K562 (cell line): ENCODE measurements at regions not wholly inside any gene's neighbourhood (a gene's known extent, or its start where the extent isn't known, plus 50 kb on each side); places are given as distances from the start of the nearest gene placed in this dataset.

Source experiments
- ATAC-seq: fragments of 200-7000 bp; cut with Tn5 transposase; 3 replicates; pipeline ENCODE4 v1.9.1; 2020; ENCODE audit warnings: moderate library complexity
- BruUV-seq: library from RNA; stranded (reverse); fragments of 400-500 nt; replicated peaks from 2 replicates; lab custom pipeline; 2021; lab: Mats Ljungman, UMichigan
- CTCF ChIA-PET: fragments of 300-600 bp; formaldehyde crosslinking; extraction: SDS; loops from one replicate; lab custom pipeline; 2021; ENCODE audit warnings: low intra/inter-chr PET ratio; lab: Yijun Ruan, JAX
- POLR2A ChIA-PET: fragments of 300-600, 350-650 bp; sonication (Branson Sonifier 250); formaldehyde crosslinking; extraction: SDS; loops from one replicate; lab custom pipeline; 2021; ENCODE audit warnings: antibody characterized with exemption, inconsistent platforms; lab: Yijun Ruan, JAX
- DNase-seq, 4 experiments: peaks; one replicate each; pipeline versions ENCODE4 v3.0.0 to v3.0.0-alpha.2; 2011 to 2018; ENCODE audit warnings: low spot score in 3 of 4, mixed read lengths in 3 of 4; ENCODE audit errors: extremely low read depth in 1 of 4
- FAIRE-seq: peaks from 2 replicates; lab custom pipeline; 2011; peaks lifted over from hg19 to GRCh38; lab: Jason Lieb, UNC
- H2AFZ ChIP-seq: 2 replicates; pipeline ENCODE4 v1.6.0; 2011; ENCODE audit warnings: low read depth, low read length, control low read depth, inconsistent platforms
- H3K27ac ChIP-seq: fragments of 200-600 bp; 3 replicates; pipeline ENCODE4 v1.8.0; 2011; ENCODE audit warnings: low read depth, mild to moderate bottlenecking, control low read depth, inconsistent platforms, low read length, moderate library complexity, mixed read lengths; ENCODE audit errors: extremely low read depth
- H3K27me3 ChIP-seq, 2 experiments: fragments of 300-600 bp in 1 of 2; 2 replicates in 1 of 2; 3 replicates in 1 of 2; pipeline versions ENCODE4 v1.6.0 to v1.8.0; 2011; ENCODE audit warnings: inconsistent platforms in 2 of 2, low read length in 2 of 2, mild to moderate bottlenecking in 1 of 2, mixed read lengths in 1 of 2, moderate library complexity in 1 of 2; ENCODE audit not compliant: control insufficient read depth in 2 of 2, insufficient read depth in 2 of 2
- H3K36me3 ChIP-seq: fragments of 300-600 bp; 3 replicates; pipeline ENCODE4 v1.8.0; 2011; ENCODE audit warnings: mild to moderate bottlenecking, low read length, inconsistent platforms; ENCODE audit not compliant: control insufficient read depth, insufficient read depth
- H3K4me1 ChIP-seq, 2 experiments: fragments of 200-600 bp in 1 of 2; replicated peaks in 1 of 2; 2 replicates in 1 of 2; 3 replicates in 1 of 2; pipeline versions ENCODE4 v1.5.1 to v1.8.0; 2011; ENCODE audit warnings: inconsistent platforms in 2 of 2, low read length in 2 of 2, mild to moderate bottlenecking in 1 of 2, mixed read lengths in 1 of 2, moderate library complexity in 1 of 2; ENCODE audit not compliant: control insufficient read depth in 2 of 2, insufficient read depth in 2 of 2
- H3K4me2 ChIP-seq: 2 replicates; pipeline ENCODE4 v1.6.1; 2011; ENCODE audit warnings: low read length, control low read depth, inconsistent platforms, mixed read lengths; ENCODE audit not compliant: insufficient read depth
- H3K4me3 ChIP-seq: fragments of 200-600 bp; sonication (generic), shearing (Covaris generic); 2 replicates; pipeline ENCODE4 v1.5.1; 2016; ENCODE audit warnings: control low read depth, inconsistent platforms
- H3K79me2 ChIP-seq: fragments of 200-600 bp; 3 replicates; pipeline ENCODE4 v1.8.0; 2011; ENCODE audit warnings: low read length, inconsistent platforms; ENCODE audit not compliant: control insufficient read depth, insufficient read depth
- H3K9ac ChIP-seq, 2 experiments: 2 replicates each; pipeline versions ENCODE4 v1.6.0 to v1.6.1; 2011; ENCODE audit warnings: low read depth in 2 of 2, low read length in 2 of 2, control low read depth in 1 of 2, inconsistent platforms in 1 of 2, mild to moderate bottlenecking in 1 of 2, mixed read lengths in 1 of 2; ENCODE audit not compliant: insufficient read depth in 1 of 2
- H3K9me1 ChIP-seq: one replicate; pipeline ENCODE4 v1.6.0; 2011; ENCODE audit warnings: inconsistent platforms, mild to moderate bottlenecking, low read length, moderate library complexity; ENCODE audit not compliant: control insufficient read depth, insufficient read depth
- H3K9me3 ChIP-seq: replicated peaks from 2 replicates; pipeline ENCODE4 v1.5.1; 2011; ENCODE audit warnings: low read depth, low read length, inconsistent platforms; ENCODE audit not compliant: control insufficient read depth, insufficient read depth
- H4K20me1 ChIP-seq: replicated peaks from 2 replicates; pipeline ENCODE4 v1.6.1; 2011; ENCODE audit warnings: low read length, inconsistent platforms, mixed read lengths; ENCODE audit not compliant: control insufficient read depth, insufficient read depth
- CAMTA2 ChIP-seq: fragments of 250-450 bp; sonication (Bioruptor Pico); conservative IDR thresholded peaks from 2 replicates; pipeline ENCODE4 v1.5.1; 2022
- CREBBP ChIP-seq: IDR thresholded peaks from one replicate; pipeline ENCODE4 v1.6.1; 2012; ENCODE audit warnings: low read depth, mild to moderate bottlenecking, control low read depth, inconsistent platforms, low read length
- CREM ChIP-seq: IDR thresholded peaks from 2 replicates; pipeline ENCODE4 v1.6.1; 2014; ENCODE audit warnings: antibody characterized with exemption, low read depth
- EHMT2 ChIP-seq: fragments of 450-650 bp; IDR thresholded peaks from 2 replicates; pipeline ENCODE4 v1.6.1; 2018; ENCODE audit warnings: antibody characterized with exemption
- ELF4 ChIP-seq: fragments of 450-650 bp; formaldehyde crosslinking; IDR thresholded peaks from 2 replicates; pipeline ENCODE4 v1.4.0; 2022; ENCODE audit warnings: missing genetic modification characterization
- HDAC2 ChIP-seq: fragments of 450-650 bp; IDR thresholded peaks from 2 replicates; pipeline ENCODE4 v1.6.1; 2016; ENCODE audit warnings: mild to moderate bottlenecking
- HIVEP1 ChIP-seq: fragments of 250-450 bp; sonication (Bioruptor Pico); IDR thresholded peaks from 2 replicates; pipeline ENCODE4 v1.4.0; 2020; ENCODE audit warnings: mild to moderate bottlenecking
- MCM3 ChIP-seq: fragments of 450-650 bp; IDR thresholded peaks from 2 replicates; pipeline ENCODE4 v1.6.1; 2016
- MTA1 ChIP-seq: fragments of 450-650 bp; IDR thresholded peaks from 2 replicates; pipeline ENCODE4 v1.6.1; 2017; ENCODE audit warnings: borderline replicate concordance
- NFE2 ChIP-seq: IDR thresholded peaks from 2 replicates; pipeline ENCODE4 v1.6.1; 2014; ENCODE audit warnings: antibody characterized with exemption, low read depth
- PREB ChIP-seq: sonication (generic); formaldehyde crosslinking; IDR thresholded peaks from 2 replicates; pipeline ENCODE4 v1.8.1; 2023; ENCODE audit warnings: mild to moderate bottlenecking, missing genetic modification reagents
- PRMT5 ChIP-seq: sonication (generic); formaldehyde crosslinking; IDR thresholded peaks from 2 replicates; pipeline ENCODE4 v1.5.0; 2020; ENCODE audit warnings: missing genetic modification reagents
- RBM39 ChIP-seq: fragments of 200-400 bp; formaldehyde crosslinking; optimal IDR thresholded peaks from 2 replicates; pipeline ENCODE3; 2018; ENCODE audit warnings: low read depth, low read length
- RCOR1 ChIP-seq, 2 experiments: IDR thresholded peaks; 2 replicates each; pipeline ENCODE4 v1.6.1; 2012; ENCODE audit warnings: low read depth in 2 of 2, low read length in 2 of 2, borderline replicate concordance in 1 of 2, improper control_type of control experiment in 1 of 2
- RNF219 ChIP-seq: fragments of 250-450 bp; sonication (Bioruptor Pico); IDR thresholded peaks from 2 replicates; pipeline ENCODE4 v1.5.0; 2022; ENCODE audit warnings: mild to moderate bottlenecking
- SP1 ChIP-seq: sonication (generic); formaldehyde crosslinking; IDR thresholded peaks from 2 replicates; pipeline ENCODE4 v1.8.1; 2022; ENCODE audit warnings: mild to moderate bottlenecking, missing genetic modification reagents
- TAF9B ChIP-seq: fragments of 450-650 bp; IDR thresholded peaks from 2 replicates; pipeline ENCODE4 v1.6.1; 2018; ENCODE audit warnings: mild to moderate bottlenecking; ENCODE audit not compliant: partially characterized antibody
- TAL1 ChIP-seq: fragments of 450-650 bp; IDR thresholded peaks from 2 replicates; pipeline ENCODE4 v1.6.1; 2016; ENCODE audit warnings: mild to moderate bottlenecking
- TCF3 ChIP-seq: sonication (generic); formaldehyde crosslinking; IDR thresholded peaks from 2 replicates; pipeline ENCODE4 v1.4.0; 2020; ENCODE audit warnings: mild to moderate bottlenecking, missing genetic modification reagents
- TOE1 ChIP-seq, 2 experiments: fragments of 450-650 bp in 1 of 2; sonication (generic) in 1 of 2; formaldehyde crosslinking in 1 of 2; IDR thresholded peaks; 2 replicates each; pipeline versions ENCODE4 v1.7.1 to v1.8.0; 2016 to 2022; ENCODE audit warnings: borderline replicate concordance in 2 of 2, mild to moderate bottlenecking in 2 of 2, antibody characterized with exemption in 1 of 2, inconsistent platforms in 1 of 2, low read depth in 1 of 2, missing genetic modification reagents in 1 of 2, moderate library complexity in 1 of 2
- ZKSCAN1 ChIP-seq: fragments of 150-350 bp; IDR thresholded peaks from 2 replicates; pipeline ENCODE4 v1.6.1; 2016; ENCODE audit warnings: low read depth, low read length
- ZKSCAN3 ChIP-seq: fragments of 250-450 bp; sonication (Bioruptor Pico); IDR thresholded peaks from 2 replicates; pipeline ENCODE4 v1.4.0; 2020
- ZNF224 ChIP-seq: sonication (generic); formaldehyde crosslinking; IDR thresholded peaks from 2 replicates; pipeline ENCODE4 v1.8.0; 2022; ENCODE audit warnings: mild to moderate bottlenecking, missing genetic modification reagents
- WGBS: fragments of 100-300 bp; shearing (Covaris generic); methylation state at CpG from one replicate; pipeline ENCODE4 v1.1.6; 2016; ENCODE audit warnings: low coverage, mixed read lengths; ENCODE audit not compliant: insufficient coverage; ENCODE audit errors: missing lambda C conversion rate; 5-methylcytosine and 5-hydroxymethylcytosine counted together
- in situ Hi-C: fragments of 300-500 bp; cut with MboI; formaldehyde crosslinking; loops from 4 replicates; pipeline ENCODE4 v1.15.0; 2018; ENCODE audit warnings: inconsistent platforms, mixed read lengths
- intact Hi-C: fragments of 100-400 bp; cut with micrococcal nuclease; formaldehyde crosslinking; loops from 2 replicates; pipeline ENCODE4 v1.14.2; 2022

GRCh38 chr7:15016766-15017165, 114.2 kb upstream of the DGKB start (continued):
- no peak for TF ChIP-seq ZNF224 (CRISPR knock-in tag)
- TF ChIP-seq ZKSCAN1, result no peak
- no peak for TF ChIP-seq MCM3
- TF ChIP-seq RCOR1 (IDR thresholded peaks at IDR 0.05; ENCODE audit: borderline replicate concordance in 1 of 2, low read depth in 2 of 2, low read length in 2 of 2), result no peak
- no peak for TF ChIP-seq PREB (CRISPR knock-in tag)
- no peak for TF ChIP-seq PRMT5 (CRISPR knock-in tag)
- no peak for TF ChIP-seq MTA1
- no peak for TF ChIP-seq CAMTA2 (CRISPR knock-in tag)
- no peak for TF ChIP-seq SP1 (CRISPR knock-in tag)

- Histone ChIP-seq H3K4me2 (no peak overlapping the region), H3K9me3 (no peaks in the 10 kb centered on the region; the same call in 1 of the 2 replicates), H4K20me1 (no peaks in the 10 kb centered on the region), H3K27ac (no peak overlapping the region), H3K4me1 (no peaks in the 10 kb centered on the region), H3K79me2 (no peaks in the 10 kb centered on the region), H3K9me1 (no peaks in the 10 kb centered on the region), H2AFZ (no peak overlapping the region), H3K4me3 (no peak overlapping the region), H3K27me3 (no peaks in the 10 kb centered on the region), H3K9ac (no peak overlapping the region), H3K36me3 (no peaks in the 10 kb centered on the region)
- no peak for FAIRE-seq
- ChIA-PET CTCF (interaction anchor here (0.7 kb wide), 1 partner anchor 1726 kb away, joined by 3 read pairs; no protein-coding TSS in a partner anchor), POLR2A (no interaction called here)
- DNase-seq, result no peak
- WGBS, result 0% methylated on average over 4 of the region's 4 CpGs
- intact Hi-C loops (loop anchor here (10.0 kb wide), 1 partner anchor 1731 kb away; no protein-coding TSS in a partner anchor), in situ Hi-C loops (no loop called here)
- no TSS peak for BruUV-seq
- no peak for ATAC-seq
- no peak for TF ChIP-seq HIVEP1 (CRISPR knock-in tag)
- no peak for TF ChIP-seq HDAC2
- TF ChIP-seq TOE1 (IDR thresholded peaks at IDR 0.05; ENCODE audit: borderline replicate concordance), result no peak
- no peak for TF ChIP-seq TOE1 (CRISPR knock-in tag; IDR thresholded peaks at IDR 0.05; ENCODE audit: borderline replicate concordance, low read depth)
- TF ChIP-seq CREM, result no peak
- TF ChIP-seq CREBBP, result no peak
- no peak for TF ChIP-seq NFE2
- no peak for TF ChIP-seq TAL1
- no peak for TF ChIP-seq RBM39
- TF ChIP-seq ZKSCAN3, result no peak
- TF ChIP-seq TCF3 (CRISPR knock-in tag), result no peak
- TF ChIP-seq TAF9B, result no peak
- TF ChIP-seq RNF219 (CRISPR knock-in tag), result no peak
- no peak for TF ChIP-seq EHMT2
- no peak for TF ChIP-seq ELF4 (CRISPR knock-in tag)
Observed at GRCh38 chr7:15016315-15016667, 113.7 kb upstream of the DGKB start.
